Stomach (tissue), 8 donors: ENCODE measurements at regions not wholly inside any gene's neighbourhood (a gene's known extent, or its start where the extent isn't known, plus 50 kb on each side); places are given as distances from the start of the nearest gene placed in this dataset.
A peak's percentile ranks its signal among the peaks of the same experiment; 100 is the strongest.

Experiments used
- DNase-seq, 2 donors: peaks; one replicate each; pipeline versions ENCODE4 v3.0.0 to v3.0.0-alpha.2; 2013 to 2019
- H3K27ac ChIP-seq, 5 donors: fragments of 200-600 bp in 4 of 5; sonication (generic) in 4 of 5; one replicate each; pipeline ENCODE4 v1.5.1; 2013 to 2019; ENCODE audit warnings: mild to moderate bottlenecking in 1 of 5, moderate library complexity in 1 of 5
- H3K27me3 ChIP-seq, 3 donors: fragments of 200-600 bp; sonication (generic); one replicate each; pipeline ENCODE4 v1.5.1; 2017 to 2019; ENCODE audit warnings: mixed run types in 1 of 3
- H3K36me3 ChIP-seq, 4 donors: fragments of 200-600 bp; sonication (generic); 1 replicate in 3 of 4; 2 replicates in 1 of 4; pipeline ENCODE4 v1.5.1; 2016 to 2019
- H3K4me1 ChIP-seq, 4 donors: fragments of 200-600 bp; sonication (generic); one replicate each; pipeline ENCODE4 v1.5.1; 2016 to 2019
- H3K4me3 ChIP-seq, 4 donors: fragments of 200-600 bp; sonication (generic) in 3 of 4; one replicate each; pipeline ENCODE4 v1.5.1; 2016 to 2019; ENCODE audit warnings: mild to moderate bottlenecking in 1 of 4
- H3K9me3 ChIP-seq, 4 donors: fragments of 200-600 bp; sonication (generic); one replicate each; pipeline ENCODE4 v1.5.1; 2016 to 2019
- EP300 ChIP-seq: sonication (generic); formaldehyde crosslinking; IDR thresholded peaks from one replicate; pipeline ENCODE4 v1.6.1; 2017; ENCODE audit warnings: antibody characterized with exemption
- POLR2A ChIP-seq, 4 donors: fragments of 450-650 bp; IDR thresholded peaks; one replicate each; pipeline ENCODE4 v1.6.1; 2016; ENCODE audit warnings: antibody characterized with exemption in 4 of 4, control low read depth in 2 of 4, mild to moderate bottlenecking in 1 of 4, moderate library complexity in 1 of 4
- POLR2AphosphoS5 ChIP-seq, 3 donors: sonication (generic); formaldehyde crosslinking; IDR thresholded peaks; one replicate each; pipeline ENCODE4 v1.6.1; 2016; ENCODE audit warnings: antibody characterized with exemption in 3 of 3
- WGBS, 5 donors: extraction: QIAGEN DNeasy Blood & Tissue Kit in 3 of 5; methylation state at CpG; one replicate each; pipeline versions ENCODE4 v1.1.5 to v1.1.7; 2013 to 2018; 5-methylcytosine and 5-hydroxymethylcytosine counted together
- intact Hi-C: fragments of 100-400 bp; cut with DNase I; formaldehyde crosslinking; loops from one replicate; pipeline ENCODE4 v1.15.1; 2023; ENCODE audit warnings: low total_unique reads
- TF ChIP-seq, protein P1 (sequence below), 7 experiments: fragments of 450-650 bp in 4 of 7; fragments of 200-600 bp in 3 of 7; sonication (generic) in 3 of 7; IDR thresholded peaks; one replicate each; pipeline ENCODE4 v1.5.1; 2016 to 2019; ENCODE audit warnings: antibody characterized with exemption in 7 of 7, control low read depth in 2 of 7, mild to moderate bottlenecking in 1 of 7
- donor health status: healthy with polysubstance abuse.
- donor health status: Bipolar disorder and iron deficiency.
- donor health status: healthy.

GRCh38 chr2:51650769-51651168 lies 618.8 kb upstream of the NRXN1 start:
- no peak for TF ChIP-seq EP300
- Histone ChIP-seq H3K4me3 (no peak overlapping the region), H3K27ac (no peak overlapping the region), H3K4me1 (no peaks in the 10 kb centered on the region), H3K9me3 (peaks cover 0 to 6% (median 0%) of the 10 kb centered on the region in 4 donors), H3K27me3 (no peaks in the 10 kb centered on the region), H3K36me3 (no peaks in the 10 kb centered on the region)
- intact Hi-C loops = no loop called here
- no peak for DNase-seq

- H3K27me3 ChIP-seq = no peaks in the 10 kb centered on the region
- no peak overlapping the region for H3K4me3 ChIP-seq
- WGBS, 5 donors = 64 to 81% (median 71%) methylated on average over 1 of the region's 1 CpG
- TF ChIP-seq, protein P1, sequence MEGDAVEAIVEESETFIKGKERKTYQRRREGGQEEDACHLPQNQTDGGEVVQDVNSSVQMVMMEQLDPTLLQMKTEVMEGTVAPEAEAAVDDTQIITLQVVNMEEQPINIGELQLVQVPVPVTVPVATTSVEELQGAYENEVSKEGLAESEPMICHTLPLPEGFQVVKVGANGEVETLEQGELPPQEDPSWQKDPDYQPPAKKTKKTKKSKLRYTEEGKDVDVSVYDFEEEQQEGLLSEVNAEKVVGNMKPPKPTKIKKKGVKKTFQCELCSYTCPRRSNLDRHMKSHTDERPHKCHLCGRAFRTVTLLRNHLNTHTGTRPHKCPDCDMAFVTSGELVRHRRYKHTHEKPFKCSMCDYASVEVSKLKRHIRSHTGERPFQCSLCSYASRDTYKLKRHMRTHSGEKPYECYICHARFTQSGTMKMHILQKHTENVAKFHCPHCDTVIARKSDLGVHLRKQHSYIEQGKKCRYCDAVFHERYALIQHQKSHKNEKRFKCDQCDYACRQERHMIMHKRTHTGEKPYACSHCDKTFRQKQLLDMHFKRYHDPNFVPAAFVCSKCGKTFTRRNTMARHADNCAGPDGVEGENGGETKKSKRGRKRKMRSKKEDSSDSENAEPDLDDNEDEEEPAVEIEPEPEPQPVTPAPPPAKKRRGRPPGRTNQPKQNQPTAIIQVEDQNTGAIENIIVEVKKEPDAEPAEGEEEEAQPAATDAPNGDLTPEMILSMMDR (IDR thresholded peaks at IDR 0.05) = no peak
- no peak for TF ChIP-seq POLR2A (IDR thresholded peaks at IDR 0.05)
- TF ChIP-seq EP300 = no peak
- no peak for TF ChIP-seq POLR2AphosphoS5 (IDR thresholded peaks at IDR 0.05)
- intact Hi-C loops = no loop called here
- no peaks in the 10 kb centered on the region for H3K36me3 ChIP-seq
- DNase-seq = no peak
- H3K9me3 ChIP-seq = peaks cover 0 to 6% (median 0%) of the 10 kb centered on the region in 4 donors
- no peak overlapping the region for H3K27ac ChIP-seq
- no peaks in the 10 kb centered on the region for H3K4me1 ChIP-seq
These were observed 617.4 kb upstream of the NRXN1 start for GRCh38 chr2:51649366-51649765.

DNA sequence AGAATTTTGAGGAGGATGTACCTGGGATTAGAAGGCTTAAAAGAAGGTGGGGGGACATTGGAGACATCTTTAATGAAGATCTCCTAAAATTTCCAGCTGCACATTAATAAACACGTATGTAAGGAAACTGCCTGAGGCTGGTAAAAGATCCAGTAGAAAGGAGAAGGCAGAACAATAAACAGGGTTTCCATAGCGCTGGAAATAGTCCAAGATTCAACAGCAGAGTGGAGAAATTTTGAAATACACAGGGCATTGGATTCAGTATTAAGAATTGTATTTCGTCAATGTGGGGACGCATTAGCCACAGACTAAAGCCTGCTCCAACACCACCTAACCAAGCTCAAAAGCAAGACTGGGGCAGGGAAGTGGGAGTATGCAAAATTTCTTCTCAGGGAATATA lies 606.9 kb upstream of the NRXN1 start:
- Histone ChIP-seq H3K27me3 (no peaks in the 10 kb centered on the region), H3K36me3 (no peaks in the 10 kb centered on the region), H3K4me1 (no peaks in the 10 kb centered on the region), H3K4me3 (no peak overlapping the region), H3K9me3 (peaks cover 0 to 4% (median 2%) of the 10 kb centered on the region in 4 donors), H3K27ac (no peak overlapping the region)
- peak in 1 of 2 donors; percentile 13 for DNase-seq
- WGBS, 5 donors = 47 to 59% (median 53%) methylated on average over 4 of the region's 4 CpGs
- TF ChIP-seq EP300 (no peak), POLR2AphosphoS5 (IDR thresholded peaks at IDR 0.05) (no peak), POLR2A (IDR thresholded peaks at IDR 0.05) (no peak)
- TF ChIP-seq, protein P1 (IDR thresholded peaks at IDR 0.05) = no peak
- intact Hi-C loops = no loop called here

DNA sequence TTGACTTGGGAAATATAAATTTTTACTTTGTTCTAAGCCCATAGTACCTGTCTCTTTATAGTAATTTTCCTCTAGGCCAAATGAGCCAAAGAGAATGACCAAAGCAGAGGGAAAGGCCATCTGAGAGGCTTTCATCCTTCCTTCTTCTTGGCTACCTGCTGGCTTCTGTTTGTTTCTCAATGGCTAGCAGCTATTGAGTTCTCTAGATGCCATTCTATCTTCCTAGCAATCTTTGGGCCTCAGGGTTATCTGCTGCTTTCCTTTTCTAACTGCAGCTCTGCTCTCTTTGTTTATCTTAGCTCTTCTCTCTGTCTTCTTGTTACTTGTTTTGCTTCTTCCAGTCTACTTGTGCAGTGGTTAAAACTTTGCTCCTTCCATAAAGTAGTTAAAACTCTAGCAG lies 601.1 kb upstream of the NRXN1 start:
- H3K9me3 ChIP-seq = peaks cover 0 to 3% (median 0%) of the 10 kb centered on the region in 4 donors
- no peaks in the 10 kb centered on the region for H3K36me3 ChIP-seq
- intact Hi-C loops = no loop called here

GRCh38 chr2:51629406-51629805 lies 597.5 kb upstream of the NRXN1 start:
- Histone ChIP-seq H3K27me3 (no peaks in the 10 kb centered on the region), H3K4me3 (no peak overlapping the region), H3K27ac (no peak overlapping the region), H3K9me3 (peaks cover 0 to 4% (median 2%) of the 10 kb centered on the region in 4 donors), H3K36me3 (no peaks in the 10 kb centered on the region), H3K4me1 (no peaks in the 10 kb centered on the region)
- intact Hi-C loops = no loop called here
- TF ChIP-seq POLR2AphosphoS5 (IDR thresholded peaks at IDR 0.05) = no peak
- no peak for TF ChIP-seq EP300
- TF ChIP-seq POLR2A (IDR thresholded peaks at IDR 0.05) = no peak
- TF ChIP-seq, protein P1 (IDR thresholded peaks at IDR 0.05) = no peak
- DNase-seq = no peak
- WGBS, 5 donors = 63 to 81% (median 77%) methylated on average over 3 of the region's 3 CpGs

More for the DNA sequence above, 601.1 kb upstream of the NRXN1 start:
- H3K27ac ChIP-seq = no peak overlapping the region
- H3K27me3 ChIP-seq = no peaks in the 10 kb centered on the region
- no peak for DNase-seq
- no peaks in the 10 kb centered on the region for H3K4me1 ChIP-seq
- H3K4me3 ChIP-seq = no peak overlapping the region
- TF ChIP-seq, protein P1 (IDR thresholded peaks at IDR 0.05) = no peak
- TF ChIP-seq EP300 (no peak), POLR2A (IDR thresholded peaks at IDR 0.05) (no peak), POLR2AphosphoS5 (IDR thresholded peaks at IDR 0.05) (no peak)
